Fibroblast of lung (primary cell): ENCODE measurements at regions not wholly inside any gene's neighbourhood (a gene's known extent, or its start where the extent isn't known, plus 50 kb on each side); places are given as distances from the start of the nearest gene placed in this dataset.

Source experiments
- DNase-seq, 2 donors: peaks; one replicate each; pipeline versions ENCODE4 v3.0.0 to v3.0.0-alpha.2; 2010; ENCODE audit warnings: low read depth in 2 of 2
- H2AFZ ChIP-seq: 2 replicates; pipeline ENCODE4 v1.5.1; 2012; ENCODE audit warnings: low read length, control low read depth, inconsistent platforms
- H3K27ac ChIP-seq: 2 replicates; pipeline ENCODE4 v1.5.1; 2011; ENCODE audit warnings: low read length, control low read depth; ENCODE audit not compliant: insufficient read depth
- H3K27me3 ChIP-seq: 2 replicates; pipeline ENCODE4 v1.5.1; 2011; ENCODE audit warnings: mild to moderate bottlenecking, low read length; ENCODE audit not compliant: control insufficient read depth, insufficient read depth
- H3K36me3 ChIP-seq: 2 replicates; pipeline ENCODE4 v1.5.1; 2011; ENCODE audit warnings: low read length; ENCODE audit not compliant: control insufficient read depth, insufficient read depth
- H3K4me1 ChIP-seq: 2 replicates; pipeline ENCODE4 v1.5.1; 2011; ENCODE audit warnings: low read length; ENCODE audit not compliant: control insufficient read depth, insufficient read depth; ENCODE audit errors: extremely low read depth
- H3K4me2 ChIP-seq: 2 replicates; pipeline ENCODE4 v1.5.1; 2011; ENCODE audit warnings: low read length, control low read depth; ENCODE audit not compliant: insufficient read depth; ENCODE audit errors: extremely low read depth
- H3K4me3 ChIP-seq, 4 experiments: fragments of 200-600 bp in 1 of 4; sonication (generic) in 1 of 4; replicated peaks in 1 of 4; 2 replicates each; pipeline ENCODE4 v1.5.1; 2011 to 2016; ENCODE audit warnings: low read length in 4 of 4, low read depth in 3 of 4, mild to moderate bottlenecking in 3 of 4, control low read depth in 2 of 4, inconsistent platforms in 1 of 4, mixed read lengths in 1 of 4; ENCODE audit not compliant: insufficient read depth in 1 of 4; ENCODE audit errors: control extremely low read depth in 1 of 4
- H3K79me2 ChIP-seq: 2 replicates; pipeline ENCODE4 v1.5.1; 2012; ENCODE audit warnings: mild to moderate bottlenecking, low read length, inconsistent platforms; ENCODE audit not compliant: control insufficient read depth, insufficient read depth
- H3K9ac ChIP-seq: 2 replicates; pipeline ENCODE4 v1.5.1; 2011; ENCODE audit warnings: mild to moderate bottlenecking, low read length, control low read depth; ENCODE audit not compliant: insufficient read depth
- H3K9me3 ChIP-seq: 2 replicates; pipeline ENCODE4 v1.5.1; 2012; ENCODE audit warnings: low read depth, low read length; ENCODE audit not compliant: control insufficient read depth, insufficient read depth
- H4K20me1 ChIP-seq: 2 replicates; pipeline ENCODE4 v1.5.1; 2011; ENCODE audit warnings: low read length; ENCODE audit not compliant: control insufficient read depth, insufficient read depth; ENCODE audit errors: extremely low read depth
- CTCF ChIP-seq, 2 donors: IDR thresholded peaks in 1 of 2; conservative IDR thresholded peaks in 1 of 2; 1 replicate in 1 of 2; 2 replicates in 1 of 2; pipeline ENCODE4 v1.5.1; 2011 to 2012; ENCODE audit warnings: low read length in 2 of 2, control low read depth in 1 of 2, inconsistent platforms in 1 of 2, low read depth in 1 of 2, mild to moderate bottlenecking in 1 of 2
- EZH2 ChIP-seq: IDR thresholded peaks from 2 replicates; pipeline ENCODE4 v1.5.1; 2012; ENCODE audit warnings: low read length, control low read depth, mild to moderate bottlenecking; ENCODE audit errors: missing control alignments

GRCh38 chr2:106037932-106038331 is 156.2 kb downstream of the UXS1 start:
- no peak overlapping the region for H3K4me2 ChIP-seq
- no peak for TF ChIP-seq EZH2
- no peak for TF ChIP-seq CTCF (conservative IDR thresholded peaks at IDR 0.05 in 1 of 2, IDR thresholded peaks at IDR 0.05 in 1 of 2; ENCODE audit: low read depth in 1 of 2, low read length in 2 of 2)
- no peak overlapping the region for H2AFZ ChIP-seq
- DNase-seq: no peak
- peaks cover 4% of the 10 kb centered on the region for H3K27me3 ChIP-seq
- no peaks in the 10 kb centered on the region for H3K36me3 ChIP-seq
- H3K4me3 ChIP-seq: no peak overlapping the region
- no peak overlapping the region for H3K27ac ChIP-seq
- no peaks in the 10 kb centered on the region for H4K20me1 ChIP-seq
- no peaks in the 10 kb centered on the region for H3K79me2 ChIP-seq
- no peaks in the 10 kb centered on the region for H3K4me1 ChIP-seq
- H3K9ac ChIP-seq: no peak overlapping the region
- H3K9me3 ChIP-seq: no peaks in the 10 kb centered on the region

GRCh38 chr2:106037262-106037661 is 156.8 kb downstream of the UXS1 start:
- Histone ChIP-seq H3K27me3 (peaks cover 4% of the 10 kb centered on the region), H3K27ac (no peak overlapping the region), H3K36me3 (no peaks in the 10 kb centered on the region), H3K79me2 (no peaks in the 10 kb centered on the region), H3K4me2 (no peak overlapping the region), H2AFZ (no peak overlapping the region), H3K4me3 (no peak overlapping the region), H3K9ac (no peak overlapping the region), H3K4me1 (no peaks in the 10 kb centered on the region), H3K9me3 (no peaks in the 10 kb centered on the region), H4K20me1 (no peaks in the 10 kb centered on the region)
- DNase-seq: no peak
- no peak for TF ChIP-seq CTCF (conservative IDR thresholded peaks at IDR 0.05 in 1 of 2, IDR thresholded peaks at IDR 0.05 in 1 of 2; ENCODE audit: low read depth in 1 of 2, low read length in 2 of 2)
- TF ChIP-seq EZH2: no peak

GRCh38 chr2:106034325-106034724 is 159.8 kb downstream of the UXS1 start:
- H3K79me2 ChIP-seq: no peaks in the 10 kb centered on the region
- no peaks in the 10 kb centered on the region for H4K20me1 ChIP-seq
- no peak overlapping the region for H3K4me2 ChIP-seq
- no peak overlapping the region for H3K9ac ChIP-seq
- H3K9me3 ChIP-seq: no peaks in the 10 kb centered on the region
- no peak overlapping the region for H3K27ac ChIP-seq
- H3K4me1 ChIP-seq: peaks cover 5% of the 10 kb centered on the region
- no peaks in the 10 kb centered on the region for H3K36me3 ChIP-seq
- no peak for DNase-seq
- no peak overlapping the region for H2AFZ ChIP-seq
- H3K27me3 ChIP-seq: peaks cover 4% of the 10 kb centered on the region
- no peak overlapping the region for H3K4me3 ChIP-seq
- no peak for TF ChIP-seq EZH2
- TF ChIP-seq CTCF (conservative IDR thresholded peaks at IDR 0.05 in 1 of 2, IDR thresholded peaks at IDR 0.05 in 1 of 2; ENCODE audit: low read depth in 1 of 2, low read length in 2 of 2): no peak
